NCI-H128 (cell line): ENCODE measurements at regions not wholly inside any gene's neighbourhood (a gene's known extent, or its start where the extent isn't known, plus 50 kb on each side); places are given as distances from the start of the nearest gene placed in this dataset.

Source experiments
- DNase-seq: peaks from one replicate; lab custom pipeline; 2025; ENCODE audit not compliant: unreplicated experiment; lab: John Stamatoyannopoulos, UW

DNA sequence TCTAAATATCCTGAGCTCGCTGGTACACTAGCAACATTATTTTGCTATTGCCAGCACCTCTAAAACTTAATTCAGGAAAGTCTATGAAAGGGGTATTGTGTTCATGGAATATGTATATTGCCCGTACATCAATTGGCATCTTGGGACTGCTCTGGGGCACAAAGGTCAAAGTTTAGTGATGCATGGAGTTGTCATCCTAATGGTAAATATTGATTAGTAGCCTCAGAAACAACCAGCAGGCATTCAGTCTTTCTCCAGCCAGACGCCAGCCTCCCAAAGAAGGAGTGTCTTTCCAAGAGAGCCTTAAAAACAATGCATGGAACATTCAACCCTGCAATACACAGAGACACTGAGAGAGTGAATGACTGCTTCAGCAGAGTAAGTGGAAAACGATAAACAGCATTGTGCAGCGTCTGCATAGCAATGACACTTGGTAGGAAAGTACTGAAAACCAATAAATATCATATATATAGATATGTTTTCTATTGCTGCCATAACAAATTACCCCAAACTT, 377.3 kb downstream of the SHQ1 start:
- no peak for DNase-seq

DNA sequence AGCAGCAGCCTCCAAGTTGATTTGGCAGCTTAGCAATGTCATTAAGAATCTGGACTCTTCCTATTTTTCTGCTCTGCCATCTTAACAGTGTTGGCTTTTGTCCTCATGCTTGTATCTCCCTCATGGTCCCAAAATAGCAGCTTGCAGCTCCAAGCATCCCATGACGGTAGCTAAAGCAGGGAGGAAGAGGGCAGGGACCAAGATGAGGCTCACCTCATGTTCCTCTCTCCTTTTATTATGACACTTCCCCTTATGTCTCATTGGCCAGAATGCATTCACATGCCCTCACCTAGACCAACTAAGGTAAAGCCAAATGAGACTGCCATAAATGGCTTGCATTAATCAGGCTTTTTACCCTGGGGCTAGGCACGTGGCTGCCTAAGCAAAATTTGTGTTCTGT, 382.4 kb downstream of the SHQ1 start:
- no peak for DNase-seq

DNA sequence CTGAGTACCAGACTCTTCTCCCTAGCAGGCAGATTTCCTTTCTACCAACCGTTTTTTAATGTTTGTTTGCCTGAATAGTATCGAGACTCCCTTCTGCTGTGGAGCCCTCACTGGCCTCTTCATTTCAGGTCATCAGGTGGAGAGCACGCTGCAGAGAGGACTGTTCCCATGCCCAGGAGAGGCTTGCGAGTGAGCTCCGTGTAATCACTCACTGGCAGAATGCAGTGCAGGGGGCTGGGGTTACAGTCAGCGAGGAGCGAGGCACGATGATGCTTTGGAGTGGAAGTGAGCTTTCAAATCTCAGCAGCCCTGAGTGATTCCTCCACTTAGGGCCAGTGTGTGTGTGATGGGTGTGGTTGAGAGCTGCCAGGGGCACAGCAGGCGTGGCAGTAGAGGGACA, 385.2 kb downstream of the SHQ1 start:
- DNase-seq, result no peak

DNA sequence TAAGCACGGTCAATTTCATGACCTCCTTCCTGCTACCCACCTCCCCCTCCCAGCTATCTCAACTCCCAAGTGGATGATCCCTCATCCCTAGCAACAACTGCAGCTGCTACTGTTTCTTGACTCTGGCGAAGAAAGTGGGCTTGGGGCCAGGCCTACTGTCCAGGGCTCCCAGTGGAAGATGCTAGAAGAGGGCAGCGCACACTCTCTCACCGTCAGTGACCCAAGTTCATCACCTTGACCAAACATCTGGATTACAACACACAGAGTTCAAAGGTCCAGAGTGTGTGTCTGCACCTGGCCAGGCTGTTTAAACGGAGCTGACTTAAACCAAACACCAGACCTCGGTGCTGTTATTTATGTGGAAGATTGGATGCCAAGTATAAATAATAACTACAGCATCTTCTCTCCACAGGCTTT, 385.6 kb downstream of the SHQ1 start:
- DNase-seq, result no peak

DNA sequence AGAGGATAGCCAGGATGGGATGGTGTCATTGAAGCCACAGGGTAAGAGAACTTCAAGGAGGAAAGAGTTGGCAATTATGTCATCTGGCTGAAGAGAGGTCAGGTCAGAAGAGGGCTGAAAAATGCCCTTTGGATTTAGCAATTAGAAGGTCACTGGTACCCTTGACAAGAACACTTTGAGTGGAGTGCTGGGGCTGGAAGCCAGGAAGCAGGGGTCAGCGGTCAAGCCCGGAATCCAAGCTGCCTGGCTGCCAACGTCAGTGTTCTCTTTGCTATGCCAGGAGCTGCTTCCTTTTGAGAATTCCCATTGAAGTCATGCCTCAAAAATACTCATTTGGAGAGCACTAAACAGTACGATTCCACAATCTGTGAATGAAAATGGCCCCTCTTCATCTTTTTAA, 386.5 kb downstream of the SHQ1 start:
- no peak for DNase-seq

DNA sequence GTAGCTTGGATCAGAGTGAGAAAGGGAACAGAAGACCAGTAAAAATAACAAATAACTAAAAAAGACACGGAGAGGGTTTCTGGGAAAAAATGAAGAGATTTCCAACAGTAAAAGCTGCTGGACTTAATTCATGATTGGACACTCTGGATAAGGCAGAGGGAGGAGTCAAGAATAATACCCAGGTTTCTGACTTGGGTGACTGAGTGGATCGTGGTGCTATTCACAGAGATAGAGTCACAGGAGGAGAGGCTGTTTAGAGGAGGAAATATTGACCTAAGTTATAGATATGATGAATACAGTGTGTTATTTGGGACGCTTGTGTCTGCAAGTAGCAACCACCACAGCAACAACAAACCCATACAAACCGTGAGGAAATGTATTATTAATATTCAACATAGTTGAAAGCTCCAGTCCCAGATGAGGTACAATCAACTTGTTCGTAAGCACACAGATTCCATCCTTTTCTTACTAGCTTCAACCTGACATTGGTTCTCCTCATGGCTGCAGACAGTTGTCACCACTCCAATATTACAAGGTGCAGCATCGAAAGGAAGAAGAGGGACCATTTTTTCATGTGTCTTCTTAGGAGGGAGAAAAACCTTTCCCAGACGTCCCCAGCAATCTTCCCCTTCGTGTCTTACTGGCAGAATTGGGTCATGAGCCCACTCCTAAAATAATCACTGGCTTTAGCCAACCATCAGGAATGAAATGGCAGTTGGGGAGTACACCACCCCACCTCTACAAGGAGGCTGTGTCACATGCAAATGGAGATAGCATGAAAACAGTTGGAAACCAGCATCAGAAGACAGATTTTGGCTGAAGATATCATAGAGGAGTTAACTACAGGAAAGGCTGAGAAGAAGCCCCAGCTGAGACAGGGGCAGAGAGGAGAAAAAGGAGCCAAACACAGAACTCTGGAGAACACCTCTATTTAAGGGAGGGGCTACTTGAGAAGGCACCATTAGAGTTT, 387.8 kb downstream of the SHQ1 start:
- DNase-seq, result no peak

DNA sequence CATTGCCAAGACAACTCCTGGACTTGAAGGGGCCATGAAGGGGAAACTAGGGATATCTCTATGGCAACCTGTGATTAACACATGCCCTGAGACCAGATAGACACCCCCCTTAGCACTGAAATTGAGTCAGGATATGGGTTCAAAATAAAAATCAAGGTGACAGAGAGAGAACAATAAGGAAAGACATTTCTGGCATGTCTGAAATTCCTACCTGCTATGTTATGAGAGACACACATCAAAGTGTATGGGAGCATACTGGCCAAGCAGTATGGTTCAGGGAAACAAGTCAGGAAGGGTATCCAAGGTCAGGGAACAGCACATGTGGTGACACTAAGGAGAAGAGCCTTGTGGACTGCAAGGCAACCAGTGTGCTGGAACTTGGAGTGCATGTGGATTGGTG, 388.7 kb downstream of the SHQ1 start:
- DNase-seq, result no peak

DNA sequence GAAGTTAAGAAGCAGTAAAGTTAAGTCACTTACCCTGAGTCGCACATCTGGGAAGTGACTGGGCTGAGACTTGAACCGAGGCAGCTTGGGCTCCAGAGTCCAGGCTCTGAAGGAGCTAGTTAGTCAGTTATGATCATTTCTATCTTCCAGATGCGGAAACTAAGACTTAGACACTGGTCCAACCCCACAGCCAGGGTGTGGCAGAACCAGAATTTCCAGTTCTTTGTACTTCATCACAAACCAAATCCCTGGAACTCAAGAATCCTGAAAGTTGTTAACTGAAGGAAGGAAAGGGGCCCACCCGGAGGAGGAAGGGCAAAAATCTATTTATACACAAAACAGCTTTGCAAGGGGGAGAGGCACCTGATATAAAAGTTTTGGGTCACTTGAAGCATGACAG, 389.9 kb downstream of the SHQ1 start:
- no peak for DNase-seq

DNA sequence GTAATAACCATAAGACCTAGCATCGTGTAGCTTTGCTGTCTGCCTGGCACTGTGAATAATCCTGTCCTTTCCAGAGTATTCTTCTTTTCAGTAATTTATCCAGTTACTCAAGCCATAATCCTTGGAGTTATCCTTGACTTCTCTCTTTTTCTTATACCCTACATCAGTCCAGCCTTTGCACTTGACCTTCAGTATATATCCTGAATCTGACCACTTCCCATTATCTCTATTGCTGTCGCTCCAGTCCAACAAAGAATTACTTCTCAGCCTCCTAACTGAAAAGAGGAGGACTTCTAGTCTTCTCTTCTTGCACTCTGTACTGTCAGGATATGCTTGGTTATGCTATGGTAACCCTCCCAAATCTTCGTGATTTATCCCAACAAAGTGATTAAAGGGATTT, 393.8 kb downstream of the SHQ1 start:
- no peak for DNase-seq

DNA sequence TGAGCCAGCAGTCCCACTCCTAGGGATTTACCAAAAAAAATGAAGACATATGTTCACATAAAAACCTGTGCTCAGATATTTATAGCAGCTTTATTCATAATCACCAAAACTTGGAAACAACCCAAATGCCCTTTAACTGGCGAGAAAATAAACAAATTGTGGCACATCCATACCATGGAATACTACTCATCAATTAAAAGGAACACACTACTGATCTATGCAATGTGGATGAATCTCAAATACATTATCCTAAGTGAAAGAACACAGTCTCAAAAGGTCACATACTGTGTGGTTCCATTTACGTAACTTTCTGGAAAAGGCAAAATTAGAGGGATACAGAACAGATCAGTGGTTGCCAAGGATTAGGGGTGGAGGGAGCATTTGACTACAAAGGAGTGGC, 394.5 kb downstream of the SHQ1 start:
- DNase-seq, result no peak

DNA sequence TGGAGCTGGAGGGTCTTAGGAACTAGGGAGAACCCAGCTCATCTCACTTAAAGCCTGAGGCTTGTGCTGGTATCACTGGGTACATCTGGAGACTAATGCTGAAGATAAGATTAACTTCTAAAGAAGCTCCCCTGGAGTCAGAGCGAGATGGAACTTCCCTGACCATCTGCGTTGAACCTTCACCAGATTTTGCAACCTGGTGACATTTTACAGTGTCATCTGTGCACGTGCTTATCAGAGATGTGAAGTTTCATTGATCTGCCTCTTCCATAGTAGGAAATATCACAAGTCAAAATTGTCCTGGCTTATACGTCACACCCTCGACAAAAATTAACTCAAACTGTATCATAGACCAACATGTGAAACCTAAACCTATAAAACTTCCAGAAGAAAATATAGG, 395.5 kb downstream of the SHQ1 start:
- no peak for DNase-seq

DNA sequence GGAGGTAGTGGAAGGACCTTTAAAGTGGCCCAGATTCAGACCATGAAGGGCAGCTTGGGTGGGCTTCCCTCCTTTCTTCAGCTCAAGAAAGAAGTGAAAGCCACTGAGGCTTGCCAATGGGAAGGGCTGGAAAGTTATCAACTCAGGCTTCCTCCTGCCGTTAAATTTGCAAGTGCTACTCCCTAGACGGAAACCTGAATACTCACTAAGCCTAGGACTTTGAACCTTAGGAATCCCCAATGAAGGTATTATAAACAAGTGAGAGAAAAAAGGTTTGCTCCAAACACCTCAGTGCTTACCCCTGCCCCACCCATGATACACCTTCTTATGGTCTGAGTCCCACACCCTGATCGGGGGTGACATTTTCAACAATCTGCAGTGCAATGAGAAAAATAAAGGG, 396.4 kb downstream of the SHQ1 start:
- DNase-seq, result no peak

DNA sequence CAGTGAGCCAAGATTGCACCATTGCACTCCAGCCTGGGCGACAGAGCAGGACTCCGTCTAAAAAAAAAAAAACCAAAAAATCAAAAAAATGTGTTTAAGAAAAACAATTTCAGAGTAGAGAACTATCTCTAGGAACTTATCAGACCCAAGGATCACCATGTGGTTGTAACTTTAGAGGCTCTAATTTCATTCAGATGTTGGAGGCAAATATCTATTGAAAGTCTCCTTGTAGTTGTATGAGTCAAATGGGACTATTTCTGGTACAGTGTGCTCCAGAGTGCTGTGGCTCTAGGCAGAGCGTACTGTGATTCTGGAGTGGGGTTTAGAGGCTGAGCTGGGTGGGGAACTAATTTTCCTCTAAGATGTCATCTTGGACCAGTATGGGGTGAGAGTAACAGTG, 398.7 kb downstream of the SHQ1 start:
- DNase-seq, result no peak

DNA sequence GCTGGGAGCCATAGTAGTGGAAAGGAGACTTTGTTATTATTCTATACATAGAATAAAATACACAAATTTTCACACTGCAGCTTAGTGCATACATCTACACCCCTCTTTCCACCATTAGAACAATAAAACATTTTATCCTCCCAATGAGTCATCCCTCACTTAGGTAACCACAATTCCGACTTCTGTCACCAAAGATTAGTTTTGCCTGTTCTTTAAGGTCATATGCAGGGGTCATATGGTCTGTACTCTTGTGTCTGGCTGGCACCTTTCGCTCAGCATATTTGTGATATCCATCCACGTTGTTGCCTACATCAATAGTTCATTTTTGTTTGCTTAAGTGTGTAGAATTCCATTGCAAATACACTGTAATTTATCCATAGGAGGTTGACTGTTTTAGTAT, 399.4 kb downstream of the SHQ1 start:
- DNase-seq, result no peak

DNA sequence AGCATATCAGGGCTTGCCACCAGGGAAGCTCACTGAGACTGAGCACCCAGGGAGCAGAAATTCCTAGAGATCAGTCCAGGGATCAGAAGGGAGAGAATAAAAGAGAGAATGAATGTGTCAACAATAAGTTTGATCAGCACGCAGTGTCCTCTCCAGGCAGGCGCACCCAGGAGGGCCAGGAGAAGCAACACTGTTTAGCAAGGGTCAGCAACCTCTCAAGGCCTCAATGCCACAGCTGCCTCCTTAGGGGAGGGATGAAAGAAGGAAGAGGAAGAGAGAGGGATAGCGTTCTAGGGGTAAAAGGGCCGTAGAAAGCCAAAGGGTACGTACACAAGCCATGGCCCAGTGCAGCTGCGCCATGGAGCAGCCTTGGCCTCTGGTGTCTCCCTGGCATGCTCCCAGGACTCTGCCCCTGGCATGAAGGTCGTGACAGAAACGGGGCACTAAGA, 399.8 kb downstream of the SHQ1 start:
- no peak for DNase-seq

DNA sequence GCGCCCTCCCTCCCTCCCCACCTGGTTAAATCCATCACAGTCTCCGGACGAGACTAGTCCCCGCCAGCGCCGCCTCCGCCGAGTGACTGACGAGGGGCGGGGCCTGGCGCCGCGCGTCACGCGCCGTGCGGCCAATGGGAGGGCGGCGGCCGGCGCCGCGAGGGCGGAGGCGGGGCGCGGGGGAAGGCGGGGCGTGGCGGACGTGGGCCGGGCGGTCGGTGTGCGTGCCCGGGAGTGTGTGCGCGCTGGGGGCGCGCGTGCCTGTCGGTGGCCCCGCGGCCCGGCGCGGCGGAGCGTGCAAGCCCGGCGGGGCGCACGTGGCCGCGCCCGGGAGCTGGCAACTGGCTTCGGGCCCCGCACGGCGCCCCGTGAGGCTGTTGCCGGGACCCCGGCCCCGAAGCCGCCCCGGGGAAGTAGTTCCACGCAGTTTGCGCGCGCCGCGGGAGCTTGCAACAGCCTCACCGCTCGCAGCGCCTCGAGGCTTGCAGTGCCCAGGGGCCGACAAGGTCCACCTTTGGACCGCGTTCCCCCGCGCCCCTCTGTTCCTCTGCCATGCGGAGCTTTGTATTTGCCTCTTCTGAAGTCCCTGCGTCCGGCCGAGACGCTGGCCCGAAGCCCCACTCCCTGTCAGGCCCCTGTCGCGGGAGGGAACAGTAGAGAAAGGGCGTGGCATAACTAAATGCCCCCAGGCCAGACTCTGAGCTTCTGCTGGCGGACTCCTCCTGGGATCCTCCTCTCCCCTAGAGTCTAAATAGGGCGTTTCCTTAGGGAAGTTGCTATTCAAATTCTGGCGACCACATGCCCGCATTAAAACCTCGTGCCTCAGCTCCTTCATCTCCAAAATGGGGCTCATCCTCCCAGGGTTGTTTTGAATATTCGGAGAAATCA, 400.9 kb downstream of the SHQ1 start:
- peak; percentile 59 for DNase-seq

DNA sequence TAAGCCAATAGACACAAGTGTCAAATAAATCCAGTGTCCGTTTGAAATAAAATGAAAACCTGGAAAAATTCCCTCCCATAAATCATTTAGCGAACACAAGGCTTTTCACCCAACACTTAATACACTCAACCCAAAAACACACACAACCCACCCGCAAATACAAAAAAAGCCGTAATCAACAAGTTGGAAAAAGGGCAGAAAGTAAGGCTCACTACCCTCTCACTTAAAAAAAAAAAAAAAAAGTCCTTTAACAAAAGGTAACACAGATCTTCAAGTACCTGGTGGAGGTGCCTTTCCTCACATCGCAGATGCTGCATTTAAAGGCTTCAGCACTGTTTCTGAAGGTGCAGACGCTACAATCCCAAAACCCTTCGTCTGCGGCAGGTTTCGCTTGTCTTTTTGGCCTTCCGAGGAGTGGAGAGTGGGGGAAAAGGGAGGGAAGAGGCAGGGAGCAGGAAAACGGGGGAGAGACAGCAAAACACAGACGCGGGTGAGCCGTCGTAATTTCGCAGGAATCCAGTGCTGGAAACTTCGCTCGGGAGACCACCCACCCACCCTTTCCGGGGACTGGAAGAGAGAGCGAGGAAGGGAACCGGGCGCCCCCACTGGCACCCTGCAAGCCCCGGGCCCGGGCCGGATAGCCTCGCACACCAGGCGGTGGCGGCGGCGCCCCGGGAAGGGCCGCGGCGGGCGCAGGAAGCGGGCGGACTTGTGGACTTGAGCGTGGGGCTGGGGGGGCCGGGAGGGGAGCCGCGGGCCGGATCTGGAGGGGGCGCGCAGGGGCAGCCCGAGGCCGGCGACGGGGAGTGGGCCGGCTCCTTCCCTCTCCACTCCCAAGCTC, 401.8 kb downstream of the SHQ1 start, which contains the start of gene RYBP:
Gene RYBP, minus strand, starts transcription at position 404 of the 841 bp plus-strand sequence.
- DNase-seq, result peak; percentile 2

DNA sequence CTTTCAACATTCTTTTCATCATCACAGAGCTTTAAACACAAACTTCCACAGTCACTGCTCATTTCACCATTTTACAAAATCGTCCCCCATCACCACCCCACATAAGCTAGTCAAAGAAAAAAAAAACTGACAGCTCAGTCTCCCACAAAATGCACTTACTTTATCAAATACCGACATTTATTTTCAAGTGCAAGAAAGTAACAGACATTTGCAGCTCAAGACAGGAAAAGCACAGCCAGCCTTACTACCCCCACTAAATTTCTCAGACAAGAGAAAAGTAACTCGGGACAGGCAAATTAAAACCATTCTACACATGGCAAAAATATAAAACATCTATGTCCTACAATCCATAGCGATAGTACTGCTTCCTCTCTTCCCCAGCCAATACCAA, 402.4 kb downstream of the SHQ1 start:
- no peak for DNase-seq

DNA sequence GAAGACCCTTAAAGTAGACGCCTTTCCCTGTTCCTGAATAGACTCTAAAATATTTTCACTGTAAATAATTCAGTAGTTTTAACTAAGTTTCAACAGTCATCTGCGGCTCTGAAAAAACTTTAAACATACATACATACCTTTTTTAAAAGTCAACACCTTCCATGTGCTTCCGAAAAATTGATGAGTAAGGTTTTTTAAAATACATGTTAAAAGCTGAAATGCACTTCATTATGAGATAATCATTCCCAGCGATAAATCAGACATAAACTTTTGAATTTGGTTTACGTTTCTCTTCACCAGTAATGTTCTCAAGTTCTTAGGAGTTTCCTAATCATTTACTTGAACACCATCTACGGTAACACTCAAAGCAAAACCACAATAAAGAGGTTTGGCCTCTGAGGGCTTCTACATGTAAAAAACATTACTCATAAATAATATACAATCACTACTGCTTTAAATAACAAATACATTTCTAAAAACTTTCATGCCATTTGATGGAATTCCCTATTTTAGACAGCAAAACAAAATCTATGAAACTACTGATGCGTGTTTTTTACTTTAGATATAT, 403.5 kb downstream of the SHQ1 start:
- no peak for DNase-seq

DNA sequence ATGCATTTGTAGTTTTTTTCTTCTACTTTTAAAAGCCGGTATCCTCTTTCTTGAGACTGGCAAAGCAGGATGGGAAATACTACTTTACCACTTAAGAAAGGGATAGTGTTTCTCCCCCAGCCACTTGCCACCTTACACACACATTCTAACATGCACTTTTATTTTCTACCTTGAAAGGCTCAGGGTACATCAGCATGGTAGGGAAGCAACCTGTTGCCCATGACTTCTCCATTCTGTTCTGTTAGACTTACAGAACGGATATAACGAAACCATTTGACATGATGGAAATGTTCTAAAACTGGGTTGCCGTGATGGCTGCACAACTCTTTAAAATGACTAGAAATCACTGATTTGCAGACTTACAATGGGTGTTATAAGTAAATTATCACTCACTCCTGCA, 405.5 kb downstream of the SHQ1 start:
- no peak for DNase-seq
